GM21576 (cell line): ENCODE measurements at regions not wholly inside any gene's neighbourhood (a gene's known extent, or its start where the extent isn't known, plus 50 kb on each side); places are given as distances from the start of the nearest gene placed in this dataset.
A peak's percentile ranks its signal among the peaks of the same experiment; 100 is the strongest.

Source experiments
- ATAC-seq: cut with Tn5 transposase; IDR thresholded peaks from one replicate; pipeline ENCODE4 v1.9.1; 2021; ENCODE audit warnings: mild to moderate bottlenecking, moderate library complexity; ENCODE audit not compliant: unreplicated experiment

- ATAC-seq: no peak
These were observed 472.7 kb upstream of the CDH9 start for GRCh38 chr5:27511061-27511460.

- ATAC-seq: no peak
These were observed 465.4 kb upstream of the CDH9 start for GRCh38 chr5:27503813-27504212.

GRCh38 chr5:27502236-27502635 lies 463.9 kb upstream of the CDH9 start:
- no peak for ATAC-seq

GRCh38 chr5:27497491-27497890 lies 459.1 kb upstream of the CDH9 start:
- ATAC-seq: no peak

- ATAC-seq: no peak
These were observed 456.5 kb upstream of the CDH9 start for GRCh38 chr5:27494887-27495286.

- no peak for ATAC-seq
These were observed 453.5 kb upstream of the CDH9 start for GRCh38 chr5:27491746-27492439.

- no peak for ATAC-seq
These were observed 452.7 kb upstream of the CDH9 start for GRCh38 chr5:27491047-27491446.

- no peak for ATAC-seq
These were observed 451.3 kb upstream of the CDH9 start for GRCh38 chr5:27489701-27490100.

GRCh38 chr5:27482663-27483062 lies 444.3 kb upstream of the CDH9 start:
- no peak for ATAC-seq

GRCh38 chr5:27479859-27480258 lies 441.5 kb upstream of the CDH9 start:
- no peak for ATAC-seq

GRCh38 chr5:27477550-27477949 lies 439.2 kb upstream of the CDH9 start:
- ATAC-seq: no peak

- no peak for ATAC-seq
These were observed 438.1 kb upstream of the CDH9 start for GRCh38 chr5:27476356-27476988.

- ATAC-seq: no peak
These were observed 436.7 kb upstream of the CDH9 start for GRCh38 chr5:27475063-27475462.

GRCh38 chr5:27474395-27474794 lies 436.0 kb upstream of the CDH9 start:
- ATAC-seq: no peak

GRCh38 chr5:27474047-27474309 lies 435.6 kb upstream of the CDH9 start:
- no peak for ATAC-seq

GRCh38 chr5:27473307-27474046 lies 435.1 kb upstream of the CDH9 start:
- no peak for ATAC-seq

- ATAC-seq: no peak
These were observed 434.5 kb upstream of the CDH9 start for GRCh38 chr5:27472871-27473270.

- ATAC-seq: peak; percentile 93
These were observed 433.8 kb upstream of the CDH9 start for GRCh38 chr5:27472000-27472763.

GRCh38 chr5:27466959-27467358 lies 428.6 kb upstream of the CDH9 start:
- ATAC-seq: no peak

- ATAC-seq: no peak
These were observed 426.8 kb upstream of the CDH9 start for GRCh38 chr5:27465140-27465539.

- ATAC-seq: no peak
These were observed 425.2 kb upstream of the CDH9 start for GRCh38 chr5:27463446-27464149.
